H9 (cell line): ENCODE measurements at regions not wholly inside any gene's neighbourhood (a gene's known extent, or its start where the extent isn't known, plus 50 kb on each side); places are given as distances from the start of the nearest gene placed in this dataset.

ENCODE experiments used
- DNase-seq: peaks from one replicate; pipeline ENCODE4 v3.0.0-alpha.2; 2017
- H2AFZ ChIP-seq: one replicate; pipeline ENCODE4 v1.6.1; 2013; ENCODE audit warnings: mild to moderate bottlenecking, low read length, control low read depth, moderate library complexity
- H2AK5ac ChIP-seq: 2 replicates; pipeline ENCODE4 v1.6.1; 2013; ENCODE audit warnings: low read length, control low read depth, mixed read lengths; ENCODE audit not compliant: insufficient read length
- H2BK120ac ChIP-seq: one replicate; pipeline ENCODE4 v1.6.1; 2013; ENCODE audit warnings: low read depth, mild to moderate bottlenecking, low read length, control low read depth, inconsistent platforms; ENCODE audit not compliant: poor library complexity, severe bottlenecking
- H2BK12ac ChIP-seq: 2 replicates; pipeline ENCODE4 v1.6.1; 2013; ENCODE audit warnings: low read length, control low read depth, mixed read lengths, low read depth; ENCODE audit not compliant: insufficient read length
- H2BK15ac ChIP-seq: 2 replicates; pipeline ENCODE4 v1.6.1; 2013; ENCODE audit warnings: low read depth, low read length, control low read depth
- H2BK20ac ChIP-seq: one replicate; pipeline ENCODE4 v1.6.1; 2013; ENCODE audit warnings: low read depth, mild to moderate bottlenecking, low read length, control low read depth, inconsistent platforms; ENCODE audit not compliant: poor library complexity, severe bottlenecking
- H2BK5ac ChIP-seq: 2 replicates; pipeline ENCODE4 v1.6.1; 2013; ENCODE audit warnings: low read length, control low read depth, mixed read lengths; ENCODE audit not compliant: insufficient read length
- H3K14ac ChIP-seq: 2 replicates; pipeline ENCODE4 v1.6.1; 2013; ENCODE audit warnings: low read length, control low read depth; ENCODE audit not compliant: insufficient read depth
- H3K18ac ChIP-seq: 2 replicates; pipeline ENCODE4 v1.6.1; 2013; ENCODE audit warnings: low read depth, mild to moderate bottlenecking, mixed read lengths, low read length, control low read depth; ENCODE audit not compliant: insufficient read length
- H3K23ac ChIP-seq: 2 replicates; pipeline ENCODE4 v1.6.1; 2013; ENCODE audit warnings: low read length, control low read depth, mixed read lengths, low read depth; ENCODE audit not compliant: insufficient read length
- H3K23me2 ChIP-seq: 2 replicates; pipeline ENCODE4 v1.6.1; 2013; ENCODE audit warnings: low read depth, mild to moderate bottlenecking, mixed read lengths, low read length, control low read depth; ENCODE audit not compliant: insufficient read length, poor library complexity, severe bottlenecking
- H3K27ac ChIP-seq: 2 replicates; pipeline ENCODE4 v1.5.1; 2013; ENCODE audit warnings: low read length, control low read depth, mixed read lengths, low read depth; ENCODE audit not compliant: insufficient read length
- H3K27me3 ChIP-seq: 2 replicates; pipeline ENCODE4 v1.6.1; 2013; ENCODE audit warnings: low read length, control low read depth, inconsistent platforms; ENCODE audit not compliant: insufficient read depth
- H3K4ac ChIP-seq: 2 replicates; pipeline ENCODE4 v1.6.1; 2013; ENCODE audit warnings: low read depth, mild to moderate bottlenecking, control low read depth, inconsistent platforms, low read length, moderate library complexity
- H3K4me1 ChIP-seq: 2 replicates; pipeline ENCODE4 v1.6.1; 2013; ENCODE audit warnings: low read length, control low read depth, inconsistent platforms; ENCODE audit not compliant: insufficient read depth
- H3K4me2 ChIP-seq: 2 replicates; pipeline ENCODE4 v1.6.1; 2013; ENCODE audit warnings: low read length, control low read depth, mixed read lengths; ENCODE audit not compliant: insufficient read length, insufficient read depth
- H3K56ac ChIP-seq: 2 replicates; pipeline ENCODE4 v1.6.1; 2013; ENCODE audit warnings: low read depth, mild to moderate bottlenecking, mixed read lengths, low read length, control low read depth; ENCODE audit not compliant: insufficient read length
- H3K79me1 ChIP-seq: 2 replicates; pipeline ENCODE4 v1.6.1; 2013; ENCODE audit warnings: low read depth, mild to moderate bottlenecking, moderate library complexity, low read length, control low read depth, inconsistent platforms; ENCODE audit not compliant: insufficient read depth, poor library complexity, severe bottlenecking
- H3K79me2 ChIP-seq: 2 replicates; pipeline ENCODE4 v1.6.1; 2013; ENCODE audit warnings: low read length, control low read depth, inconsistent platforms; ENCODE audit not compliant: insufficient read depth
- H3K9ac ChIP-seq: 2 replicates; pipeline ENCODE4 v1.6.1; 2013; ENCODE audit warnings: low read length, control low read depth, mixed read lengths; ENCODE audit not compliant: insufficient read length; ENCODE audit errors: extremely low read depth
- H3K9me3 ChIP-seq: one replicate; pipeline ENCODE4 v1.6.1; 2013; ENCODE audit warnings: low read depth, low read length, inconsistent platforms; ENCODE audit not compliant: control insufficient read depth
- H3T11ph ChIP-seq: one replicate; pipeline ENCODE4 v1.6.1; 2013; ENCODE audit warnings: mild to moderate bottlenecking, low read length, control low read depth, inconsistent platforms
- H4K20me1 ChIP-seq: one replicate; pipeline ENCODE4 v1.6.1; 2013; ENCODE audit not compliant: control insufficient read depth, insufficient read length, insufficient read depth
- H4K5ac ChIP-seq: 2 replicates; pipeline ENCODE4 v1.6.1; 2013; ENCODE audit warnings: low read depth, mild to moderate bottlenecking, mixed read lengths, low read length, control low read depth; ENCODE audit not compliant: insufficient read length
- H4K8ac ChIP-seq: replicated peaks from 2 replicates; pipeline ENCODE4 v1.6.1; 2013; ENCODE audit warnings: low read length, control low read depth, mixed read lengths, low read depth; ENCODE audit not compliant: insufficient read length
- H4K91ac ChIP-seq: 2 replicates; pipeline ENCODE4 v1.6.1; 2013; ENCODE audit warnings: low read depth, mild to moderate bottlenecking, moderate library complexity, mixed read lengths, low read length, control low read depth; ENCODE audit not compliant: insufficient read length
- H3K27ac Mint-ChIP-seq, 3 experiments: 2 replicates in 2 of 3; 3 replicates in 1 of 3; pipeline ENCODE4 v1.8.0; 2020 to 2021; ENCODE audit warnings: mixed read lengths in 3 of 3, mild to moderate bottlenecking in 1 of 3, moderate library complexity in 1 of 3
- H3K27me3 Mint-ChIP-seq: 2 replicates; pipeline ENCODE4 v1.8.0; 2021; ENCODE audit warnings: low read depth, mild to moderate bottlenecking, moderate library complexity, mixed read lengths
- H3K36me3 Mint-ChIP-seq, 3 experiments: 2 replicates in 2 of 3; 3 replicates in 1 of 3; pipeline ENCODE4 v1.8.0; 2020 to 2021; ENCODE audit warnings: low read depth in 3 of 3, mixed read lengths in 3 of 3; ENCODE audit not compliant: insufficient read depth in 1 of 3
- H3K4me1 Mint-ChIP-seq, 2 experiments: 2 replicates each; pipeline ENCODE4 v1.8.0; 2020; ENCODE audit warnings: mixed read lengths in 2 of 2
- H3K4me3 Mint-ChIP-seq, 2 experiments: 2 replicates in 1 of 2; 3 replicates in 1 of 2; pipeline ENCODE4 v1.8.0; 2020 to 2021; ENCODE audit warnings: mild to moderate bottlenecking in 2 of 2, mixed read lengths in 2 of 2, moderate library complexity in 1 of 2
- H3K9me3 Mint-ChIP-seq, 2 experiments: 2 replicates in 1 of 2; 3 replicates in 1 of 2; pipeline ENCODE4 v1.8.0; 2020; ENCODE audit warnings: mild to moderate bottlenecking in 2 of 2, mixed read lengths in 2 of 2, moderate library complexity in 1 of 2
- CTCF ChIP-seq: fragments of 200-600 bp; sonication (generic); conservative IDR thresholded peaks from 3 replicates; pipeline ENCODE4 v1.8.0; 2021; ENCODE audit warnings: antibody characterized with exemption, mild to moderate bottlenecking
- WGBS: extraction: QIAGEN DNeasy Blood & Tissue Kit; methylation state at CpG from one replicate; pipeline ENCODE4 v1.1.7; 2013; ENCODE audit warnings: missing lambda C conversion rate, low lambda C conversion rate, mixed read lengths; ENCODE audit not compliant: insufficient read length; ENCODE audit errors: extremely low coverage; 5-methylcytosine and 5-hydroxymethylcytosine counted together

- H2AFZ ChIP-seq = no peak overlapping the region
- H3K9ac ChIP-seq = no peak overlapping the region
- no peak overlapping the region for H3K4me2 ChIP-seq
- no peak overlapping the region for H4K8ac ChIP-seq
- Mint-ChIP-seq H3K9me3 (no peaks in the 10 kb centered on the region; a peak in 1 of 5 replicates), H3K27me3 (no peaks in the 10 kb centered on the region), H3K4me1 (peaks cover 3 to 25% of the 10 kb centered on the region in 2 experiments), H3K27ac (no peak overlapping the region), H3K4me3 (no peak overlapping the region), H3K36me3 (no peaks in the 10 kb centered on the region)
- no peak for TF ChIP-seq CTCF
- no peaks in the 10 kb centered on the region for H4K20me1 ChIP-seq
- H3K23me2 ChIP-seq = no peaks in the 10 kb centered on the region
- no peak overlapping the region for H2AK5ac ChIP-seq
- no peak overlapping the region for H2BK12ac ChIP-seq
- H3K79me2 ChIP-seq = no peaks in the 10 kb centered on the region
- H3K23ac ChIP-seq = no peak overlapping the region
- H3K4me1 ChIP-seq = peaks cover 2% of the 10 kb centered on the region; the same call in 1 of the 2 replicates
- no peak overlapping the region for H3K27ac ChIP-seq
- no peak overlapping the region for H4K91ac ChIP-seq
- no CpG with 5 or more reads among the region's 2 CpGs for WGBS
- no peak overlapping the region for H3K56ac ChIP-seq
- no peak overlapping the region for H3K18ac ChIP-seq
- no peaks in the 10 kb centered on the region for H3K27me3 ChIP-seq
- H2BK5ac ChIP-seq = no peak overlapping the region
- H3K79me1 ChIP-seq = no peaks in the 10 kb centered on the region
- H3T11ph ChIP-seq = no peak overlapping the region
- no peak overlapping the region; the same call in 1 of the 2 replicates for H3K14ac ChIP-seq
- H2BK20ac ChIP-seq = no peak overlapping the region
- H4K5ac ChIP-seq = no peak overlapping the region
- H2BK15ac ChIP-seq = no peak overlapping the region
- H3K4ac ChIP-seq = no peak overlapping the region
- DNase-seq = no peak
- H2BK120ac ChIP-seq = no peak overlapping the region
- no peaks in the 10 kb centered on the region for H3K9me3 ChIP-seq
Measured at GRCh38 chr1:224795591-224795990, 133.9 kb upstream of the DNAH14 start.
